ENCODE measurements at regions not wholly inside any gene's neighbourhood (a gene's known extent, or its start where the extent isn't known, plus 50 kb on each side); places are given as distances from the start of the nearest gene placed in this dataset.

- Histone ChIP-seq H3K4me1 (ENCODE audit: control insufficient read depth, insufficient read depth, low read length) (peaks cover 5% of the 10 kb centered on the region), H3K27me3 (ENCODE audit: control insufficient read depth, insufficient read depth, low read length) (no peaks in the 10 kb centered on the region), H3K4me3 (ENCODE audit: low read depth, low read length) (no peak overlapping the region), H3K36me3 (ENCODE audit: control insufficient read depth, insufficient read depth, low read length) (no peaks in the 10 kb centered on the region), H3K9me3 (ENCODE audit: control insufficient read depth, insufficient read depth, low read length) (peaks cover 5% of the 10 kb centered on the region), H3K9ac (ENCODE audit: low read depth, low read length) (no peak overlapping the region)
Measured at GRCh38 chr9:80134487-80134886, 562.7 kb downstream of the TLE4 start.

GRCh38 chr9:80131627-80132026, 559.9 kb downstream of the TLE4 start:
- H3K4me3 ChIP-seq (ENCODE audit: low read depth, low read length), result no peak overlapping the region

GRCh38 chr9:80127920-80128319, 556.2 kb downstream of the TLE4 start:
- Histone ChIP-seq H3K9ac (ENCODE audit: low read depth, low read length) (no peak overlapping the region), H3K36me3 (ENCODE audit: control insufficient read depth, insufficient read depth, low read length) (no peaks in the 10 kb centered on the region), H3K4me1 (ENCODE audit: control insufficient read depth, insufficient read depth, low read length) (no peaks in the 10 kb centered on the region), H3K27me3 (ENCODE audit: control insufficient read depth, insufficient read depth, low read length) (no peaks in the 10 kb centered on the region), H3K4me3 (ENCODE audit: low read depth, low read length) (no peak overlapping the region), H3K9me3 (ENCODE audit: control insufficient read depth, insufficient read depth, low read length) (no peaks in the 10 kb centered on the region)

More at GRCh38 chr9:80131627-80132026, 559.9 kb downstream of the TLE4 start:
- Histone ChIP-seq H3K9ac (ENCODE audit: low read depth, low read length) (no peak overlapping the region), H3K9me3 (ENCODE audit: control insufficient read depth, insufficient read depth, low read length) (peaks cover under 1% of the 10 kb centered on the region), H3K36me3 (ENCODE audit: control insufficient read depth, insufficient read depth, low read length) (no peaks in the 10 kb centered on the region), H3K27me3 (ENCODE audit: control insufficient read depth, insufficient read depth, low read length) (no peaks in the 10 kb centered on the region), H3K4me1 (ENCODE audit: control insufficient read depth, insufficient read depth, low read length) (peaks cover 5% of the 10 kb centered on the region)

GRCh38 chr9:80125731-80126264, 554.0 kb downstream of the TLE4 start:
- Histone ChIP-seq H3K9ac (ENCODE audit: low read depth, low read length) (no peak overlapping the region), H3K4me3 (ENCODE audit: low read depth, low read length) (no peak overlapping the region), H3K4me1 (ENCODE audit: control insufficient read depth, insufficient read depth, low read length) (no peaks in the 10 kb centered on the region), H3K36me3 (ENCODE audit: control insufficient read depth, insufficient read depth, low read length) (no peaks in the 10 kb centered on the region), H3K9me3 (ENCODE audit: control insufficient read depth, insufficient read depth, low read length) (no peaks in the 10 kb centered on the region), H3K27me3 (ENCODE audit: control insufficient read depth, insufficient read depth, low read length) (no peaks in the 10 kb centered on the region)

- Histone ChIP-seq H3K4me1 (ENCODE audit: control insufficient read depth, insufficient read depth, low read length) (no peaks in the 10 kb centered on the region), H3K27me3 (ENCODE audit: control insufficient read depth, insufficient read depth, low read length) (no peaks in the 10 kb centered on the region), H3K36me3 (ENCODE audit: control insufficient read depth, insufficient read depth, low read length) (no peaks in the 10 kb centered on the region), H3K9ac (ENCODE audit: low read depth, low read length) (no peak overlapping the region), H3K9me3 (ENCODE audit: control insufficient read depth, insufficient read depth, low read length) (no peaks in the 10 kb centered on the region), H3K4me3 (ENCODE audit: low read depth, low read length) (no peak overlapping the region)
Measured at GRCh38 chr9:80117031-80117430, 545.3 kb downstream of the TLE4 start.

- Histone ChIP-seq H3K27me3 (ENCODE audit: control insufficient read depth, insufficient read depth, low read length) (no peaks in the 10 kb centered on the region), H3K9me3 (ENCODE audit: control insufficient read depth, insufficient read depth, low read length) (no peaks in the 10 kb centered on the region), H3K4me3 (ENCODE audit: low read depth, low read length) (no peak overlapping the region), H3K9ac (ENCODE audit: low read depth, low read length) (no peak overlapping the region), H3K36me3 (ENCODE audit: control insufficient read depth, insufficient read depth, low read length) (no peaks in the 10 kb centered on the region), H3K4me1 (ENCODE audit: control insufficient read depth, insufficient read depth, low read length) (no peaks in the 10 kb centered on the region)
Measured at GRCh38 chr9:80114241-80114640, 542.5 kb downstream of the TLE4 start.

- H3K36me3 ChIP-seq (ENCODE audit: control insufficient read depth, insufficient read depth, low read length), result no peaks in the 10 kb centered on the region
- no peaks in the 10 kb centered on the region for H3K9me3 ChIP-seq (ENCODE audit: control insufficient read depth, insufficient read depth, low read length)
- no peak overlapping the region for H3K9ac ChIP-seq (ENCODE audit: low read depth, low read length)
- H3K27me3 ChIP-seq (ENCODE audit: control insufficient read depth, insufficient read depth, low read length), result no peaks in the 10 kb centered on the region
- no peak overlapping the region for H3K4me3 ChIP-seq (ENCODE audit: low read depth, low read length)
- H3K4me1 ChIP-seq (ENCODE audit: control insufficient read depth, insufficient read depth, low read length), result no peaks in the 10 kb centered on the region
Measured at GRCh38 chr9:80107931-80108660, 536.3 kb downstream of the TLE4 start.

GRCh38 chr9:80097476-80097875, 525.7 kb downstream of the TLE4 start:
- Histone ChIP-seq H3K27me3 (ENCODE audit: control insufficient read depth, insufficient read depth, low read length) (no peaks in the 10 kb centered on the region), H3K36me3 (ENCODE audit: control insufficient read depth, insufficient read depth, low read length) (no peaks in the 10 kb centered on the region), H3K4me3 (ENCODE audit: low read depth, low read length) (no peak overlapping the region), H3K9ac (ENCODE audit: low read depth, low read length) (no peak overlapping the region), H3K9me3 (ENCODE audit: control insufficient read depth, insufficient read depth, low read length) (no peaks in the 10 kb centered on the region), H3K4me1 (ENCODE audit: control insufficient read depth, insufficient read depth, low read length) (no peaks in the 10 kb centered on the region)

GRCh38 chr9:80094176-80094771, 522.5 kb downstream of the TLE4 start:
- Histone ChIP-seq H3K9ac (ENCODE audit: low read depth, low read length) (no peak overlapping the region), H3K36me3 (ENCODE audit: control insufficient read depth, insufficient read depth, low read length) (no peaks in the 10 kb centered on the region), H3K27me3 (ENCODE audit: control insufficient read depth, insufficient read depth, low read length) (no peaks in the 10 kb centered on the region), H3K9me3 (ENCODE audit: control insufficient read depth, insufficient read depth, low read length) (no peaks in the 10 kb centered on the region), H3K4me1 (ENCODE audit: control insufficient read depth, insufficient read depth, low read length) (no peaks in the 10 kb centered on the region), H3K4me3 (ENCODE audit: low read depth, low read length) (no peak overlapping the region)

- Histone ChIP-seq H3K27me3 (ENCODE audit: control insufficient read depth, insufficient read depth, low read length) (no peaks in the 10 kb centered on the region), H3K4me3 (ENCODE audit: low read depth, low read length) (no peak overlapping the region), H3K9me3 (ENCODE audit: control insufficient read depth, insufficient read depth, low read length) (no peaks in the 10 kb centered on the region), H3K36me3 (ENCODE audit: control insufficient read depth, insufficient read depth, low read length) (no peaks in the 10 kb centered on the region), H3K4me1 (ENCODE audit: control insufficient read depth, insufficient read depth, low read length) (no peaks in the 10 kb centered on the region), H3K9ac (ENCODE audit: low read depth, low read length) (no peak overlapping the region)
Measured at GRCh38 chr9:80093695-80094094, 521.9 kb downstream of the TLE4 start.

GRCh38 chr9:80091526-80091925, 519.8 kb downstream of the TLE4 start:
- Histone ChIP-seq H3K27me3 (ENCODE audit: control insufficient read depth, insufficient read depth, low read length) (no peaks in the 10 kb centered on the region), H3K9ac (ENCODE audit: low read depth, low read length) (no peak overlapping the region), H3K36me3 (ENCODE audit: control insufficient read depth, insufficient read depth, low read length) (no peaks in the 10 kb centered on the region), H3K9me3 (ENCODE audit: control insufficient read depth, insufficient read depth, low read length) (no peaks in the 10 kb centered on the region), H3K4me1 (ENCODE audit: control insufficient read depth, insufficient read depth, low read length) (no peaks in the 10 kb centered on the region), H3K4me3 (ENCODE audit: low read depth, low read length) (no peak overlapping the region)

- no peak overlapping the region for H3K9ac ChIP-seq (ENCODE audit: low read depth, low read length)
- no peaks in the 10 kb centered on the region for H3K4me1 ChIP-seq (ENCODE audit: control insufficient read depth, insufficient read depth, low read length)
- no peaks in the 10 kb centered on the region for H3K36me3 ChIP-seq (ENCODE audit: control insufficient read depth, insufficient read depth, low read length)
- no peak overlapping the region for H3K4me3 ChIP-seq (ENCODE audit: low read depth, low read length)
- H3K27me3 ChIP-seq (ENCODE audit: control insufficient read depth, insufficient read depth, low read length), result no peaks in the 10 kb centered on the region
- H3K9me3 ChIP-seq (ENCODE audit: control insufficient read depth, insufficient read depth, low read length), result no peaks in the 10 kb centered on the region
Measured at GRCh38 chr9:80090317-80090716, 518.6 kb downstream of the TLE4 start.

Measured in iPS-15b (cell line).